HG03196 (cell line): ENCODE measurements at regions not wholly inside any gene's neighbourhood (a gene's known extent, or its start where the extent isn't known, plus 50 kb on each side); places are given as distances from the start of the nearest gene placed in this dataset.
"Not testable (repeated sequence)": the region's sequence is repeated elsewhere in the genome, so short reads cannot be mapped to it uniquely, and the experiment has no call there.

Experiments used
- ATAC-seq: cut with Tn5 transposase; IDR thresholded peaks from one replicate; pipeline ENCODE4 v1.9.1; 2021; ENCODE audit not compliant: unreplicated experiment

GRCh38 chr4:115515366-115515765 lies 401.9 kb upstream of the NDST4 start:
- ATAC-seq = peak; percentile 23

- no peak for ATAC-seq
Measured at GRCh38 chr4:115514675-115515074, 401.3 kb upstream of the NDST4 start.

- ATAC-seq = no peak
Measured at GRCh38 chr4:115505326-115505725, 391.9 kb upstream of the NDST4 start.

GRCh38 chr4:115501656-115502055 lies 388.2 kb upstream of the NDST4 start:
- ATAC-seq = no peak

GRCh38 chr4:115493770-115494169 lies 380.4 kb upstream of the NDST4 start:
- not testable (repeated sequence) for ATAC-seq

- ATAC-seq = no peak
Measured at GRCh38 chr4:115491686-115492085, 378.3 kb upstream of the NDST4 start.

GRCh38 chr4:115489279-115489678 lies 375.9 kb upstream of the NDST4 start:
- ATAC-seq = no peak

GRCh38 chr4:115485402-115485801 lies 372.0 kb upstream of the NDST4 start:
- ATAC-seq = no peak

GRCh38 chr4:115484479-115484878 lies 371.1 kb upstream of the NDST4 start:
- ATAC-seq = no peak

- ATAC-seq = no peak
Measured at GRCh38 chr4:115470763-115471162, 357.3 kb upstream of the NDST4 start.

GRCh38 chr4:115459301-115459700 lies 345.9 kb upstream of the NDST4 start:
- ATAC-seq = not testable (repeated sequence)

- no peak for ATAC-seq
Measured at GRCh38 chr4:115456231-115456630, 342.8 kb upstream of the NDST4 start.

GRCh38 chr4:115454228-115454627 lies 340.8 kb upstream of the NDST4 start:
- ATAC-seq = no peak

GRCh38 chr4:115453416-115453815 lies 340.0 kb upstream of the NDST4 start:
- ATAC-seq = no peak

GRCh38 chr4:115452229-115452628 lies 338.8 kb upstream of the NDST4 start:
- not testable (repeated sequence) for ATAC-seq

- no peak for ATAC-seq
Measured at GRCh38 chr4:115437739-115438138, 324.3 kb upstream of the NDST4 start.

- no peak for ATAC-seq
Measured at GRCh38 chr4:115433491-115433890, 320.1 kb upstream of the NDST4 start.

GRCh38 chr4:115430024-115430423 lies 316.6 kb upstream of the NDST4 start:
- no peak for ATAC-seq

GRCh38 chr4:115428455-115428854 lies 315.0 kb upstream of the NDST4 start:
- ATAC-seq = no peak

GRCh38 chr4:115424852-115425251 lies 311.4 kb upstream of the NDST4 start:
- no peak for ATAC-seq

- no peak for ATAC-seq
Measured at GRCh38 chr4:115418635-115419396, 305.4 kb upstream of the NDST4 start.

GRCh38 chr4:115396034-115396433 lies 282.6 kb upstream of the NDST4 start:
- ATAC-seq = no peak

- no peak for ATAC-seq
Measured at GRCh38 chr4:115376866-115377265, 263.4 kb upstream of the NDST4 start.
